Stimulated activated CD8-positive, alpha-beta memory T cell treated with anti-CD3 and anti-CD28 coated beads, Interleukin-7, amount 100 ng/mL, for 48 hours (primary cell): ENCODE measurements at regions not wholly inside any gene's neighbourhood (a gene's known extent, or its start where the extent isn't known, plus 50 kb on each side); places are given as distances from the start of the nearest gene placed in this dataset.

ENCODE experiments used
- DNase-seq, 2 donors: peaks; one replicate each; pipeline ENCODE4 v3.0.0-alpha.2; 2020; ENCODE audit warnings: low read depth in 1 of 2; ENCODE audit errors: extremely low read depth in 1 of 2

DNA sequence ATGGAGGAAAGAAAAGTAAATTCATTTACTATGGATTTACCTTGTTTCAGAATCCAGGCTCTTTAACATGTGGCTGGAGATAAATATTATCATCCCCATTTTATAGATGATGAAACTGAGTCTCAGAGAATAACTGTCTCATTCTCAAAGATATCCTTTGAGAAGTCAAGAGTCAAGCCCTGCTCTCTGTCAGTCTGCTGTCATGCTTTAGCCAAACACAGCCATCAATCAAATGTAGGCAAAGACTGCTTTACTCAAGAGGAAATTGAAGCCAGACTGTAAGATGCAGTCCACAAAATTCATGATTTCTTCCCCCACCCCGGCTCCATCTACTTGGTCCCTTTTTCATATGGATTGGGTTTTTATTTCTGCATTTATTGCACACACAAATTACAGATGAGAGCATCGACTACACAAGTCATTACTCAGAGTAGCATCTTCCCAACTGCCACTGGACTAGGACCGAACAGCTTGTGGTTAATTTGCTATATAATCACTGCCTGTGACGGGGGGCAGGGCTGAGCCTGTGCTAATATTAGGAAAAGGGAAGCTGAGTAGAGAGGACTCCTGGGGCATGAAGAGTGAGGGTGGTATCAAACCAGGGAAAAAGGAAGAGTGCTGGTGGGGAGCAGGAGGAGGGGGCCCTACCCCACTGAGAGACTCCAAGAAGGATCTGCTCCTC is 102.7 kb upstream of the TOP1 start:
- DNase-seq, result no peak

DNA sequence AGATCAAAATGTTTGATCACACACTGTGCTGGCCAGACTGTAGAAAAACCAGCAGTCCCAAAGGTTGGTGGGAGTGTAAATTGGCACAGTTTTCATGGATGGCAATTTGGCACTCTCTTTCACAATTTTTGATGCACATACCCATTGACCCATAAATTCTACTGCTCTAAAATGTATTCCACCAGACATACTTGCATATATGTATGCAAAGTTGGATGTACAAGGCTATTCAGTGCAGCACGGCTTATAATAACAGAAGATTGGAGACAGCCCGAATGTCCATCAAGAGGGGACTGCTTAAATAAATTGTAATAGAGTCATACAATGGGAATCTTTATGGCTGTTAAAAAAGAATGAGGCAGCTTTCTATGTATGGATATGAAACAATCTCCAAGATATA is 101.7 kb upstream of the TOP1 start:
- no peak for DNase-seq

DNA sequence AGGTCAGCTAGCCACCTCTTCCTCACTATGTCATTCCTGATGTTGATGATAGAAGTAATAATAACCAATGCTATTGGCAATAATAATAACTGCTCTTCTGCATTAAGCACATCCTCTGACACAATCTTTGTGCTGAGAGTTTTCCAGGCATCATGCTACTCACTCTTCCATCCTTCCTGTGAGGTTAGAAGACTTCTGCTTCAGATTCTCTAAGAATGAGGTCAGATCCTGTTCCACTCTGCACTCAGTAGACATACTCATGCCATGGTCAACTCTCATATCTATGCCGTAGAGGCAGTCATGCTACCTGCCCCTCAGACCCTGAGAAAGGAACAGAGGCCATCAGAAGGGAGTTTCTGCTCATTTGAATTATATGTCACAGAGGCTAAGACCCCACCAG is 98.1 kb upstream of the TOP1 start:
- no peak for DNase-seq

DNA sequence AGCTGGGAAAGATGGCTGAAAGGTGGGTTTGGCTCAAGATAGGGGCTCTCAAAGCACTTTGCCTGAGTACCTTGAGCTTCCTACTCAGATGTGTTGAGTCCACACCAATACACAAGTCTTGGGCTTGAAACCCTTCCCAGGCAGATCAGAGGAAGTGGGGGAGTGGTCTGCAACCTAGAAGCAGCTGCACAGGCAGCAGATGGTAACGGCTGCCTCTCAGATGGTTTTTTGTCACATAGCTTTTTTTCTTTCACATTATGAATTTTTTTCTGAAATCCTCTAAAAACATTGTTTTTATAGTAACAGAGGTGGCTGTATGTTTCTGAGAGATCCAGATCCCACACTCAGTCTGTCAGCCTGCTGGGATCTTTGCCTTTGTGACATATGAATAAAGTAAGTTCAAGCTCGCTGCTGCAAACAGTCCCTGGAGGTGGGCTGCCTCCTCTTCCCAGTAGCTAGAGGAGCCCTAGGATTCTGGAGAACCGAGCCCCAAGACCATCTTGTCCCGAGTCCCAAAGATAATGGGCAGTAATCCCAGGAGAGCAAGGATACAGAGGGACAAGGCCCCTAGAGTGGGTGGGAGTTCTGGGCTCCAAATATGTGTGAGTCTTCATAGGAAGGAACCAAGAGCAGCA is 97.1 kb upstream of the TOP1 start:
- no peak for DNase-seq

DNA sequence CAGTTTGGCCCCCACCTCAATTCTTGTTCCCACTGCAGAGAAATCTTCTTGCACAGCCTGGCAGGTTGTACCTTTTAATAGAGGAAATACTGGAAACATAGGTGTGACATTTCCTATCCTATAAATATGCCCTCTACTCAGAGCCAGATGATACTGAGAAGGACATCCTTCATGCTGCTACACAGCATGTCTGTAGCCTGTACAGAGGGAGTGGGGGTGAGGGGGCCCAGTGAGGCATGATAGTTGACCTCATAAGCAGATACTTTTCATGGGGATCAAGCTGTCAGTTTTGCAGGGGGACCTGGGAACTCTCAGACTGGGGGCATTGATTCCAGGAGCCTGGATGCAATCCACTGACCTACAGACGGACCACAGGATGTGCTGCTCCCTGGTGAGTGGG is 96.2 kb upstream of the TOP1 start:
- no peak for DNase-seq

DNA sequence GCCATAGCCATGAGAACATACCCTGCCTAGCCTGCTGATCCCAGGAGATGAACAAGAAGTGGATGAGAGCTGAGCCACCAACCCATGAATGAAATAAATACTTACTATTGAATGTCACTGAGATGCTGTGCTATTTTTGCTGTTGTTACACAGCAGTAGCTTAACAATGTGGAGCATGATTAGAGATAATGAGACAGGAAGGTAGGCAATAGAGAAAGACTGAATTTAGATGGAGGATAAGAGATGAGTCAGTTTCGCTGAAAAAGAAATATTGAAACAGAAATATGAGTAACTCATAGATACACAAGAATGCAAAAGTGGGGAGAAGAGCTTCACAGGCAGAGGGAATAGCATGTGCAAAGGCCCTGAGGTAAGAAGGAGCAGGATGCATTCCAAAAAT is 94.9 kb upstream of the TOP1 start:
- no peak for DNase-seq

DNA sequence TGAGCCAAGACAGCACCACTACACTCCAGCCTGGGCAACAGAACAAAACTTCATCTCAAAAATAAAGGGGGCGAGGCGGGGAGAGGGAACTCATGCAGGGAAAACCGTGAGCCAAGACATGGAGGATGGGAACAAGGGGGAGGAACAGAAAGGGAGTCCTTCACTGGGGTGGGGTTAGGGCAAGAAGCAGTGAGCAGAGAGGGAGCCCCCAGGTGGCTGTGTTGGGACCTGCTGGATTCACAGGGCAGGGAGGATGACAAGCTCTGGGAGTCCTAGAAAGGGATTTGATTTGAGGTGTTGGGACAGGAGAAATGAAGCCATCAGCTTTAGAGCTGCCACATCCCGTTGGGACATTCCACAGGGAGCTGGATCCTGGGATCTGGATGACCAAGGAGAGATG is 90.6 kb upstream of the TOP1 start:
- DNase-seq, result no peak

DNA sequence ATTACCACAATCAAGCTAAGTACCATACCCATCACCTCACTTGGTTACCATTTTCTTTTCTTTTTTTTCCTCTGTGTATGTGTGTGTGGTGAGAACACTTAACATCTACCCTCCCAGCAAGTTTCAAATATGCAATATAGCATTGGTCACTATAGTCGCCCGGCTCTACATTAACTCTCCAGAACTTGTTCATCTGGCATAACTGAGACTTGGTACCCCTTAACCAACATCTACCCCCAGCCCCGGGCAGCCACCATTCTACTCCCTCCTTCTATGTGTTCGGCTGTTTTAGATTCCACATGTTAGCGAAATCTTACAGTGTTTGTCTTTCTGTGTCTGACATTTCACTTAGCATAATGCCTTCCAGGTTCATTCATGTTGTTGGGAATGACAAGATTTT is 89.0 kb upstream of the TOP1 start:
- DNase-seq, result no peak

DNA sequence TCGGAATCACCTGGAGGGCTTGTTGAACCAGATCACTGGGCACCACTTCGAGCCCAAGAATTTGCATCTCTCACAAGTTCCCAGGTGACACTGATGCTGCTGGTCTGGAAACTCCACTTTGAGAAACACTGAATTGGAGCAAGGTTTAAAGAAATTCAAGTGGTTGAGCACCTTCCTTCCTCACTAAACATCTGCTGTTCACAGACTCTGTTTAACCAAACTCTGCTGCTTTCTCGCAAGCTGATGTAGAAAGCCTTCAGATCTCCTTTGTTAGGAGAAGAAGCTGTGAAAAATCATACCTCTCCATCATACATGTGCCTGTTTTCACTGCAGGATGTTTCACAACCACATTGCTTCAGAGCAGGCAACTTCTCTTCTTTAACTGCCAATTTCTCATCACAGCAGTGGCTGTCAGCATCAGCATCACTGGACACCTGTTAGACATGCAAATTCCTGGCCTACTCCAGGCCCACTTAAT is 87.5 kb upstream of the TOP1 start:
- DNase-seq, result no peak

DNA sequence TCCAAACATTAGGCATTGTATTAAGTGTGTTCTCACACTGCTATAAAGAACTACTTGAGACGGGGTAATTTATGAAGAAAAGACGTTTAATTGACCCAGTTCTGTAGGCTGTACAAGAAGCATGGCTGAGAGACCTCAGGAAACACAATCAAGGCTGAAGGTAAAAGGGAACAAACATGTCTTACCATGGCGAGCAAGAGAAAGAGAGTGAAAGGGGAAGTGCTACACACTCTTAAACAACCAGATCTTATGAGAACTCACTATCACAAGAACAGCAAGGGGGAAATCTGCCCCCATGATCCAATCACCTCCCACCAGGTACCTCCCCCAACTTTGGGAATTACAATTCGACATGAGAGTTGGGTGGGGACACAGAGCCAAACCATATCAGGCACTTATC is 86.6 kb upstream of the TOP1 start:
- DNase-seq, result no peak

DNA sequence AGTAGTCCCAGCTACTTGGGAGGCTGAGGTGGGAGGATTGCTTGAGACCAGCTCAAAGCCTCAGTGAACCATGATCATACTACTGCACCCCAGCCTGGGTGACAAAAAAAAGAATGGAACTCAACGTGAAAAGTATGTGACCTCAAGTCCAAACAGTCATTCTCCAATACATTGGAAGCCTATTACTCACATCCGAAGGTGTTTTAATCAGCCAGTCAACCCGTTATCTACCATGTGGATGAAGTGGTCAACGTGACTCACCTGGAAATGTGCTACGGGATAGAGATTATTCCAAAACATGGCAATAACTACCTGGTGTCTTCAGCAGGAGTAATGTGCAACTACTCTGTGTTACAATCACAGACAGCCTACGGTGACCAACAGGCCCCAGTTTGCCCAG is 85.8 kb upstream of the TOP1 start:
- DNase-seq, result no peak

DNA sequence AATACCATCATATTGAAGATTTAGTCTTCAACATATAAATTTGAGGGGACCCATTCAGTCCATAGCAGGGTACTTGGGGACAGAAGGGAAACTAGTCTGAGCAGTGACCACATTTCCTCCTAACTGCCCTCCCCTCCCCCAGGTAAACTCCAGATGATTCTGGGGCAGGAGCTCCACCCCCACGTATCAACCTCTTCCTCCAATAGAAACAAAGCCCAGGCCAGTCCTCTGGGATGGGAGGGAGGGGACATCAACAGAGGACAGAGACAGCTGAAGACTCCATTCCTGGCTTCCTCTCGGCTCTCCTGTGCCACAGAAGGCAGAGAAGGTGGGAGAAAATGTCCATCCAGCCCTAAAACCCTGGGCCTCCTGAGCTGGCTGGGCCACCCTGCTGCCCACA is 85.0 kb upstream of the TOP1 start:
- no peak for DNase-seq

DNA sequence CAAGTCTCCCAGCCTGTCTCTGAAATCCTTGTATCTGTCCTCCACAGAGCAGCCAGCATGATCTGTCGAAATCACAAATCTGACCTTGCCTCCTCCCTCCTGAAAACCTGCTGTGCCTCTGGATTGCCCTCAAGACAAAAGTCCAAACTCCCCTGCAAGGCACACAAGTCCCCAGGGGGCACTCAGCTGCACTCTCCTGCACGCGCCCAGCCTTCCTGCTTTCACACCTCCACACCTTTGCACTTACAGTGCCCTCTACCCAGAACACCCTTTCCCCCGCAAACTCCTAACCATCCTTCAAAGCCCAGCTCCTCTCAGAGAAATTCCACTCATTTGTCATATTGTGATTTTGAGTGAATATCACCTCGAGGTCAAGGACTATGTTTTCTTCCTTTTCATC is 83.4 kb upstream of the TOP1 start:
- no peak for DNase-seq

DNA sequence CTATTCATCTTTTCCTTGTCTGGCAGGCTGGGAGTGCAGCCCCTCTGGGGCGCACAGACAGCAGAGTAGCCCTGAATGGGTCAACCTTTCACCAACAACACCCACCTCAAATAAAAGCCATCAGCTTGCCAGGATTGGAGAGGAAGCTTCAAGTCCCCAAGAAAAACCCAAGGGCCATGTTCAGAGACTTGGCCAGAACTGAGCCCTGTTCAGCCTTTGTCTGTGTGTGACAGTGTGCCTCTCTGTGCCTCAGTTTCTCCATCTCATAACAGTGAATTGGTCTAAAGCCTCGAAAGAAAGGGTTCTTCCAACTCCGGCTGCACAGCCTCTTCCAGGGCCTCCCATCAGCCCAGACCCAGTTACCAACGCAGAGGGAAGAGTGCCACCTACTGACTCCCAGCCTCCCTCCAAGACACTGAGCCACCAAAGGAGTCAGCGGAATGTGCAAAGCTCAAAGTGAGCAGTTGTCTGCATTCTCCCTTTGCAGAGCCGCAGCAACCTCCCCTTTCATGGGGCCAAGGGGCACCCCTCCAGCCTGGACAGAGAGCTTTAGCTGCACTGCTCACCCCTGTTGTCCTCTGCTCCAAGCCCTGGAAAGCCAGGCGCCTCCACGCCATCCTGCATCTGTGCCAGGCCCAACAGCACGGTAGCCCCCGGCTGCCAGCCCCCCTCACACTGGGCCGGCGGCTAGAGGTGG is 82.7 kb upstream of the TOP1 start:
- DNase-seq, result no peak

DNA sequence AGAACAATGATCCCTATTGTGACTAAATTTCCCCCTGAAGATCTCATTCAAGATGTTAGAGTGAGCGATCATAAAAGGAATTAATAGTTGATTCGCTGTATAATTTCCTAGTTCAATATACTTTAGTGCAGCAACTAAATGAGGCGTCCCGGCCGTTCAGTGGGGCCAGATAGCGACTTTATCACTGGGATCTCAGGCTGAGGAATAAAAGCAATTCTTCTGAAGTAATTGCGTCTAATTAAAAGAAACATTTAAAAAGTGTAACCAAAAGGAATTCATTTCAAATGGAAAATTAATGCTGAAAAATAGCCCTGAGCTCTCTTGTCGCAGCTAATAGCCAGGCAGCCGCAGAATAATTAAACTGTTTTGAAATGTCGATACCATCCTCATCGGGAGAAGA is 82.2 kb upstream of the TOP1 start:
- DNase-seq, result no peak

DNA sequence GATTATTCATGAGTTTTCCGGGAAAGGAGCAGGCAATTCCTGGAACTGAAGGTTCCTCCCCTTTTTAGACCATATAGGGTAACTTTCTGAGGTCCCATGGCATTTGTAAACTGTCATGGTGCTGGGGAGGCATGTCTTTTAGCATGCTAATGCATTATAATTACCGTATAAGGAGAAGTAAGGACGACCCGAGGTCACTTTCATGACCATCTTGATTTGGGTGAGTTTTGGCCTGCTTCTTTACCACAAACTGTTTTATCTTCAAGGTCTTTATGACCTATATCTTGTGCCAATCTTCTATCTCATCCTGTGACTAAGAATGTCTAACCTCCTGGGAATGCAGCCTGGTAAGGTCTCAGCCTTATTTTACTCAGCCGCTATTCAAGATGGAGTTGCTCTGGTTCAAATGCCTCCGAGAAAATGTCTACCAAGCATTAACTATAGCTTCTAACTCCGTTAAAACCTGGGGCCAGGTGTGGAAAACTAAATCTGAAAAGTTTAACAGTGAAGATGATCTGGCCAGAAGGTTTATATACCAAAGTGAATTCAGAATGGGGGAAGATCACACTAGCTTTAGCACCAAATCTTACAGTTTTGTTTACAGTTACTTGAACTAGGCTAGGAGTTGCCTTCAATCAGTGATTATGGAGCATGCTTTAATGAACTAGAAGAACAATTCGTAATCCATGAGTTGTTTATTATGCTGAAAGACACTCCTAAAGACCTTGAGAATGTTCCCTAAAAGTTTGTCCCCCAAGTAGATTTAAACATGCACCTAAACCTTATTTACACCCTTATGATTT is 80.0 kb upstream of the TOP1 start:
- no peak for DNase-seq

DNA sequence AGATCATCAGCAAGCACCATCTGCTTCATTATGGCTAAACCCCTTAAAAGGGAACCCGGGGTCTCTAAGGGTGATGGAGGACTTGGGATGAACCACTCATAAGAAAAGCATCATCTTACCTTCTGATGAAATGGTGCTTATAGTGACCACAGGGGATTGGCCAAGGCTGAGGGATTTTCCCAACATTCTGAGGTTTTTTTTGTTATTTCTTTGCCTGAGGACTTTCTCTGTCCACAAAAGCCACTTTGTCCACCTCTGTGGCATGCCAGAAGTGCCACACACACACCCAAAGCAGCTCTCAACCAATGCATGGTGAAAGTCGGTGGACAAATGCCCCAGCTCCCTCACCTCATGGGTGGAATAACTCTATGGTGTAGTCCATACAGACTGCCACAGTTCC is 79.3 kb upstream of the TOP1 start:
- DNase-seq, result no peak

DNA sequence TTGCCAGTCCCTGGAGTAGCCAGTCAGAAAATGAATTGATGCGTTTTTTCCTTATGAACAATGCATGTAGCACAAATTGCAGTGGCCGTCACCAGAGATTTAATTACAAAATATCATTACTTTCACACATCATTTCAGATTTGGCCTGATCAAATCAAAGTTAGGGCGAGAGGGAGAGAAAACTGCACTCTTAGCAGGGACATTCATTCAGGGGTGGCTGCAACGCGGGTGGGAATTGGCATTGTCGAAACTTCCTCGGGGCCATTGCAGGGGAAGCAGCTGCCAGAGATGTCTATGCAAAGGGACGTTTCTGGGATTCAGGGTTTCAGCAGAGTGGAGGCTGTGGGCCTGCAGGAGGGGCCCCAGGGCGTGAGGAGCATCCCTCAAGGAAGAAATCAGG is 76.5 kb upstream of the TOP1 start:
- DNase-seq, result no peak

DNA sequence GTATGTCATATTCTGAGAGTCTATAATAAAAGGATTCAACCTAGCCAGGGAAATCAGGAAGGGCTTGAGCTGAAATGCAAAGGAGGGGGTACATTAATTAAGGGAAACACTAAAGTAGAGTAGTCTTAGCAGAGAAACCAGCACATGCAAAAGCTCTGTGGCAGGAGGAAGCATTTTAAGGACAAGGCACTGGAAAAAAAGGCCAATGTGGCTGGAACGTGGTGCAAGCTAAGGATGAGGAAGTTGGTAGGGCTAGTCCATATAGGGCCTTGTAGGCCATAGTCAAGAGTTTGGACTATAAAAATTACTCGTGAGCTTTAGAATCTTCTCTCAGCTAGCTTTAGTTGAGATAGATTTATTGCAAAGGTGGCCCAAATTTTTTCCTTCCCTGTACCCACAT is 75.2 kb upstream of the TOP1 start:
- DNase-seq, result no peak

DNA sequence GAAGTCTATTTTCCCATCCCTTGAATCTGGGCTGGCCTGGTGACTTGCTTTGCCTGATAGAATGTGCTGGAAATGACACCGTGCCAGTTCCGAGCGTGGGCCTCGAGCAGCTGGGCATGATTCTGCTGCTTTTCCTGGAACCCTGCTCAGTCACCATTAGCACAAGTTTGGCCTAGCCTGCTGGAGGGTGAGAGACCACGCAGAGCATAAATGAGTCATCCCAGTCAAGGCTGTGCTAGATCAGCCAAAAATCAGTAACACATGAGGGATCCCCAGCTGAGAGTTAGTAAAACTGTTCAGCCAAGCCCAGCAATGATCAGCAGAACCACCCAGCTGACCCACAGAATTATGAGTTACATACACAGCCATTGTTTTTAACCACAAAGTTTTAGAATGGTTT is 74.8 kb upstream of the TOP1 start:
- DNase-seq, result peak in 1 of 2 donors; percentile 8

DNA sequence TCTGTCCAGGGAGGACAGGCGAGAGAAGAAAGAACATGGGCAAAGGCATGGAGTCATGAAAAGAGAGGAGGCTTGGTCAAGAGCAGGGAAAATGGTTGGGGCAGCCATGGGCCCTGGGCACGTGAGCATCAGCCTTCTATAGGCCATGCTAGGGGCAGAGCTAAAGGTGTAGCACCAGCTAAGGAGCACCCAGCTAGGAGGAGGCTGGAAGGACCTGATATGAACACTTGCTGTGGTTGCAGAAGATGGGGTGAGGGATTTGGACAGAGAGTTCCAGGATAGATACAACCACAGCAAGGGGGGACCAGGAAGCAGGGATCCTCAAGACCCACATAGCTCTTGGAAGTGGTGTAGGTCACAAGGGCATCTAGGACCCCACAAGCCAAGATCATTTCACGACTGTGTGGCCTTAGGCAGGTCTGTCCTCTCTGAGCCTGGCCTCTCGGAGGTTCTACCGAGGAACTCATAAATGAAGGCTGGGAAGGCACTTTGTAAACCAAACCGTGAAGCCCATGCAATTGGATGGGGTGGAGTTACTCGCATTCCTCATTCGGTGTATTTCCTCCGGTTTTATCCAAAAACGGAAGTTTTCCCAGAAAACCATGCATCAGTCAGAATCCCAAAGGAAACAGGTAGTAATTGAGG is 74.0 kb upstream of the TOP1 start:
- DNase-seq, result no peak
